ENCODE measurements at regions not wholly inside any gene's neighbourhood (a gene's known extent, or its start where the extent isn't known, plus 50 kb on each side); places are given as distances from the start of the nearest gene placed in this dataset.

DNA sequence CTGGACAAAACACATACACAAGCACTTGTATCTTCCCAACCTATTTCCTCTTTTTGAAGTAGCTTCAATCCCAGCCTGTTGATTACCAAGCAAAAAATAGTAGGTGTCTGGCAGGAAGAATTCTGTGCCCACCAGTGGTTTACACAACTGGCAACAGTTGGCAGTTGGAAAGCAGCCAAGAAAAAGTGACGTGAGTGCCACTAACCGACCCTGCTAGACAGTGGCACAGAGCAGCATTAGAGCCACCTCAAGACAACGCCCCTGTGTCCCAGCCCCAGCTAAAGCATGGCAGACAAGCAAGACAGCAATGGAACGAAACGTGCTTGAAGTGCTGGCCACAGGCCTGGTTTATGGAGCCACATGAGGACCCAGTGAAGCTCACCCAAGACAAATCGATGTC lies 379.6 kb downstream of the FBXO15 start:
- DNase-seq (no peak), ATAC-seq (ENCODE audit: poor library complexity) (no peak)
- intact Hi-C loops (cut with DNase I) = no loop called here

- intact Hi-C loops (cut with DNase I) = no loop called here
- no peak for DNase-seq
- ATAC-seq (ENCODE audit: poor library complexity) = no peak
These were observed 380.6 kb downstream of the FBXO15 start for GRCh38 chr18:73766910-73767515.

DNA sequence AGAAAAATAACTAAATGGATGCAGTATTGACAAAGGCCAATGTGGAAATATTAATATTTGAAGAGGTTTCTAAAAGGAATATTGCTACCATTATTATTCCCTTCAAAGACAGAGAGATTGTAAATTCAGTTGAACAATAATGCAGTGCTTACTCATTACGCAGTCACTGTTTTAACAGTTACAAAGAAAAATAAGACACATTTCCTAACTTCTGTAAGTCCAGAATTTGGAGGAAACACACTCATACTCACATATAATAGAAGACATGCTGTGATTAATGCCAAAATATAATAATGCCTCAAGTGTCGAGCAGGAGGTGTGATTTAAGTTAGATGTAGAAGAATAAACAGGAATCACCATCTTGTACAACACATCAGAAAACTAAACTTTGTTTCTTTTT lies 389.2 kb downstream of the FBXO15 start:
- DNase-seq = no peak
- ATAC-seq (ENCODE audit: poor library complexity) = no peak
- intact Hi-C loops (cut with DNase I) = no loop called here

DNA sequence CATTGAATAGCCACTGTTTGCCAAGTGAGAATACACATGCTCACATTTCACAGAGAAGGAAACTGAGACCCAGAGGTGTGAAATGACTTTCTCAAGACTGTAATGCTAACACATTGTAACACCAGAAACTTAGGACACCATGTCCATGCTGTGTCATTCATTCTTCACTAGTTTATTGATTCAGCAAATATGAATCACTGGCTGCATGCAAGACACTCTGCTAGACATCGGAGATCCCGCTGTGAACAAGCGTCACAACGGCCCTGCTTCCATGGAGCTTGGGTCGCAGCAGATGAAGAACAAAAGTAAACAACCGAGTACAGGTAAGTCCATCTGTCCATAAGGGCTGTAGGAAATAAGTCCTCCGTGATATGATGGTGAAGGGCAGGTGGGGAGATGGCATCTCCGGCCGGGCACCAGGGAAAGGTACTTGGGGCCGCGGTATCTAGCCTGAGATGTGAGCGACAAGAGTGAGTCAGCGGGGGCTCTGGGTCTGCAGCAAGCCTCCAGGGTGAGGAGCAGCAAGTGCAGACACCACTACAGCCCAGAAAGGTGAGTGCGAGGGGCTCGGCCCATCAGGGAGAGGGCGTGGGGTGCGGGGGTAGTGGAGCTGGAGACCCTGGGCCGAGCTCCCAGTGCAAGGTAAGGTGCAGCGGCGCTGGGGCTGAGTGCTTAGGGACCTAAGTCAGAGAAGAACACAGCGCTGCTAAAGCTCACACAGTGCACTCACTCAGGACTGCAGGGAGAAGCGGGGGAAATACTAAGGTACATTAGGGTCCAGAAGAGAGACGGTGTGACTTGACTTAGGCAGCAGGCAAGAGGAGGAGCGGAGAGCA lies 391.2 kb downstream of the FBXO15 start:
- intact Hi-C loops (cut with DNase I) = no loop called here
- DNase-seq = no peak
- ATAC-seq (ENCODE audit: poor library complexity) = no peak

GRCh38 chr18:73752965-73753364 lies 394.7 kb downstream of the FBXO15 start:
- intact Hi-C loops (cut with DNase I) = no loop called here
- ATAC-seq (ENCODE audit: poor library complexity) = no peak
- DNase-seq = no peak

DNA sequence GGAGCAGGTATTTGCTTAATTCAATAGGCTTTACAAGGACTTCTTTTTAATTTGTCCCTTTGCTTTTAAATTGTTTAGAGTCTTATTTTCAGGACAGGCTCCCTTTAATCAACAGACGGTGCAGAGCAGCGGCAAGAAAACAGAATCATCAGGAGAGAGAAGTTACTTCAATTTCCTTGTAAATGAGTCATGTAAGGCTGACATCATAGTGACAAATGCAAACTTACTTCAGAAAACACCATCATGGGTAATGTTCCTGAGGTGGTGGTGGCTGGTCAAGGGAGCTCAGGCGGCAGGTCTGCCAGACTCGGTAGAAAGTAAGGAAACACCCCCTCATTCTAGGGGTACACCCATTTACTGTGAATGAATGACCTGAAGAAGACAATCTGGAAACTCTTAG lies 395.1 kb downstream of the FBXO15 start:
- intact Hi-C loops (cut with DNase I) = no loop called here
- DNase-seq = no peak
- no peak for ATAC-seq (ENCODE audit: poor library complexity)

- no peak for DNase-seq
- intact Hi-C loops (cut with DNase I) = no loop called here
- no peak for ATAC-seq (ENCODE audit: poor library complexity)
These were observed 397.6 kb downstream of the FBXO15 start for GRCh38 chr18:73750052-73750451.

DNA sequence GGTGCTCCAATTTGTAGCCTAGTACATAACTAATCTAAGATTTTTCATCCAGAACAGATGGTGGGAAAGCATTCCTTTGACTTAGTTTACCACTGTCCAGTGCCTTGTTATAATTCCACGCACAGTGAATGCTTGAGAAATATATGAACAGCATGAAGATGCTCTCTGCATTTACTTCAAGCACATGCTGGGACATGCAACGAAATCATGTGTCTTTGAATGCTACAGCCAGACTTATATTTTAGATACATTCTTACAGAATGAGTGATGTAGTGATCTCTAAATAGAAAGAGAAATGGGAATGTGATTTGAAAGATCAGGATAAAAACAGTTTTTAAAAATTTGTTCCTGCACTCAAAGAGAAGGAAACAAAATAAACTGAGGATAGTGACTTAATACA lies 398.3 kb downstream of the FBXO15 start:
- intact Hi-C loops (cut with DNase I) = no loop called here
- no peak for ATAC-seq (ENCODE audit: poor library complexity)
- no peak for DNase-seq

GRCh38 chr18:73748731-73749130 lies 398.9 kb downstream of the FBXO15 start:
- ATAC-seq (ENCODE audit: poor library complexity) (no peak), DNase-seq (no peak)
- intact Hi-C loops (cut with DNase I) = no loop called here

DNA sequence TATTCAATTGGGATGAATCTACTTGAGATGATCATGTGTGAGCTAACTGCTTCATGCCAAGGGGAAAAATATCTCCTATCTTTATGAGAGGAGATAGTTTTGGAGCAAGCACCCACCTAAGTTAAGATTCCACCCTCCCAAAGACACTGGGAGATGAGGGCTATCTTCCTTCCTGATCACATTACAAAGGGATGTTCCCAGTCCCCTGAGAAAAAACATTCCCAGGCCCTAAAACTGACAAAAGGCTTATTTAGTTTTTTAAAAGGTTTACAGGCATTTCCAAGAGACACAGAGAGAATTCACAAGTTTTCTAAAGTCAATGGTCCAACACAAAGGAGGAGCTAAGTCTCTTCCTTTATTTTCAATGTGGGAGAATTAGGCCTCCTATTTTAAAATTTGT lies 401.5 kb downstream of the FBXO15 start:
- intact Hi-C loops (cut with DNase I) = no loop called here
- ATAC-seq (ENCODE audit: poor library complexity) = no peak

DNA sequence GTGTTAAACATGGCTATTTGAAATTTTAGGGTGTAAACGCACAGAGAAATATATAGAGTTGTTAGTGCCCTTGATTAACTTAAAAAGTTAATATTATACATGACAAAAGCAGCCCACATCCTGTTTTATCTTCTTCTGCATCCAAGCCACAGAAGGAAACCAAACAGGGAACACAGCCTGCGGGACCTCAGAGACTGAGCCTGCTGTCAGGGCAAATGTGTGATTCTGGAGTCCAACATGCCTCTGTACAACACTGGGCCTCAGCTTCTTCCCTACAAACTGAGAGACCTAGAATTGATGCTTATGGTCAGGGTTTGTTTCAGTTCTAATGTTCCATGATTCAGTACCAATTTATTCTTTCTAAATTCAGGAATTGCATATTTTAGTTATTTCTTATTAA lies 404.7 kb downstream of the FBXO15 start:
- no peak for ATAC-seq (ENCODE audit: poor library complexity)
- DNase-seq = no peak
- intact Hi-C loops (cut with DNase I) = no loop called here

More for the DNA sequence above, 401.5 kb downstream of the FBXO15 start:
- DNase-seq = no peak

GRCh38 chr18:73741946-73742345 lies 405.7 kb downstream of the FBXO15 start:
- intact Hi-C loops (cut with DNase I) = no loop called here
- ATAC-seq (ENCODE audit: poor library complexity) (no peak), DNase-seq (no peak)

DNA sequence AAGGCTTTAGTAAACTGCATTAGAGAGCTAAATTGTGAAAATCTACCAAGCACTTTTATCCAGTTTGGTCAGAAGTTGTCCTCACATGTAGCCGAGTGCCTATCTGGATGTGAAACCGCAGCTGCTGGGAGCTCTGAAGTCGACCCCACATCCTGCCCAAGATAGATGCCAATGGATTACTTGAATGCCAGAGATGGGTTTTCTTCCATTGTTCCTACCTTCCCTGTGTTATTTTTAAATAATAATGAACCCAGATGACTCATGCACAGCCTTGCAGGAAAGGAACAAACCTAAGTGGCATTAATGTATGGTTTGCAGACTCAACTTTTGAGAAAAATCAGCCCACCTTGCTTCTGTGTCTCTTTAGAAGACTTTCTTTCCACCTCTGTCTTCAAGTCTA lies 408.5 kb downstream of the FBXO15 start:
- intact Hi-C loops (cut with DNase I) = no loop called here
- DNase-seq = no peak
- ATAC-seq (ENCODE audit: poor library complexity) = no peak

- intact Hi-C loops (cut with DNase I) = no loop called here
- ATAC-seq (ENCODE audit: poor library complexity) (no peak), DNase-seq (no peak)
These were observed 409.6 kb downstream of the FBXO15 start for GRCh38 chr18:73737990-73738389.

GRCh38 chr18:73735836-73736235 lies 411.8 kb downstream of the FBXO15 start:
- DNase-seq (no peak), ATAC-seq (ENCODE audit: poor library complexity) (no peak)
- intact Hi-C loops (cut with DNase I) = no loop called here

GRCh38 chr18:73733806-73734314 lies 413.8 kb downstream of the FBXO15 start:
- intact Hi-C loops (cut with DNase I) = no loop called here
- no peak for DNase-seq
- ATAC-seq (ENCODE audit: poor library complexity) = no peak

DNA sequence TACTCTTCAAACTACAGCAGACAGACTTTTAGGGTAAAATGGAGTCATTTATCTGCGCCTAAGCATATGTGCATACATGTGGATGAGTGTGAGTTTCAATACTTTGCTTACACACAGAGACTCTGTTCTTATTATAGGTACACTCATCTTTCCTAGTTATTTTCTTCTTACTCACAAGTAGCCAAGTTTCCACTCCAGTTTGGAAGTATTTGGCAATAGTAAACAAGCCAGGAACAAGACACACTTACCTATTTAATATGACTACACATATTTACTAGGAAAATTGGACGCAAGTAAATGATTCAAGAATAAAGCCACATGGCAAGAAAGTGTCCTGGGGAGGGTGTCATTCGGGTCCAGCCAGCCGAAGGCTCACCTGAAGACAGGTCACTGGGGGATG lies 414.3 kb downstream of the FBXO15 start:
- ATAC-seq (ENCODE audit: poor library complexity) (no peak), DNase-seq (no peak)
- intact Hi-C loops (cut with DNase I) = no loop called here

DNA sequence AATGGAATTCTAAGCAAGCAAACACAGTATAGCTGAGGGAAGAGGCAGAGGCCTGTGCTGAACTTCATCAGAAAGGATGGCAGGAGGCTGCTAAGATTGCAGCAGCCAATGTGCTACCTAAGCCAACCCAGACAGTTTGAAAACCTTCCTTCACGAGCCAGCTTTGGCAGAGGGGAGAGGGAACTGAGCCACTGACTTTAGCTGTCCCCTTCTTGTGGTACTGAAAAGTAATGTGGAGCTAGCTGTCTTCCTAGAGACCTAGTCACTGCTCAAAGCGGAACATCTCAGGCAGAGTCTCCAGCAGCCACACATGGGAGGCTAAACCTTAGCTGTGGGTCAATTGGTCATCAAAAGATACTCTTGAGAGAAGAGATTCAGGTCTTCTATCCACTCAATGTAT lies 419.0 kb downstream of the FBXO15 start:
- intact Hi-C loops (cut with DNase I) = no loop called here
- no peak for ATAC-seq (ENCODE audit: poor library complexity)
- DNase-seq = no peak

DNA sequence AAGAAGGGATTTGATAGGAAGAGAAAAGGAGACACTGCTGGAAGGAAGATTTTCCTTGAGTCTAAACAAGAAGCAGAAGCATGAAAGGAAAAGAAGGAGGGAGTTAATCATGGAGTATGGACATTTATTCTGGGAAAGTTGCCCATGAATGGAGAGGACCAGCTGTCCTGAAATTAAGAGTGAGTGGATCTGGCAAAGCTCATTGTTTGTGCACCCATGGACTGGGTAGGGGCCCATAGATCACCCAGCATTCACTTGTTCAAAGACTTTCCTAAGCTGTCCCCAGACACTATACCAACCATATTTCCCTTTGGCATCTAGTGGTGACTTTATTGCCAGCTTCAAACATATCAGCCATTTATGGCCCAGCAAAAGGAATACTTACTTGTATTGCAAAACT lies 422.7 kb downstream of the FBXO15 start:
- ATAC-seq (ENCODE audit: poor library complexity) (no peak), DNase-seq (no peak)
- intact Hi-C loops (cut with DNase I) = no loop called here

GRCh38 chr18:73719611-73720010 lies 428.0 kb downstream of the FBXO15 start:
- no peak for ATAC-seq (ENCODE audit: poor library complexity)
- no peak for DNase-seq
- intact Hi-C loops (cut with DNase I) = no loop called here

Measured in Right ventricle myocardium superior (tissue), 1 donor.